Thoracic aorta (tissue), 2 donors: ENCODE measurements at regions not wholly inside any gene's neighbourhood (a gene's known extent, or its start where the extent isn't known, plus 50 kb on each side); places are given as distances from the start of the nearest gene placed in this dataset.

Source experiments
- ATAC-seq: fragments of 150-250 bp; one replicate; pipeline ENCODE4 v1.8.0; 2017; ENCODE audit warnings: low read depth; ENCODE audit not compliant: insufficient number of reproducible peaks, low FRiP score
- DNase-seq: peaks from one replicate; pipeline ENCODE4 v3.0.0-alpha.2; 2020; ENCODE audit warnings: low spot score
- H3K27ac ChIP-seq, 2 donors: fragments of 200-600 bp; sonication (generic); 1 replicate in 1 of 2; 2 replicates in 1 of 2; pipeline ENCODE4 v1.5.1; 2016; ENCODE audit warnings: mild to moderate bottlenecking in 2 of 2, moderate library complexity in 2 of 2
- H3K27me3 ChIP-seq: fragments of 200-600 bp; sonication (generic); replicated peaks from 2 replicates; pipeline ENCODE4 v1.6.0; 2016; ENCODE audit warnings: mild to moderate bottlenecking; ENCODE audit not compliant: insufficient read depth
- H3K36me3 ChIP-seq: fragments of 200-600 bp; sonication (generic); one replicate; pipeline ENCODE4 v1.5.1; 2016
- H3K4me1 ChIP-seq, 2 donors: fragments of 200-600 bp; sonication (generic); 1 replicate in 1 of 2; 2 replicates in 1 of 2; pipeline versions ENCODE4 v1.5.1 to v1.6.0; 2016; ENCODE audit warnings: low read depth in 2 of 2, mild to moderate bottlenecking in 1 of 2; ENCODE audit not compliant: control insufficient read depth in 1 of 2
- H3K4me3 ChIP-seq: fragments of 200-600 bp; sonication (generic); 2 replicates; pipeline ENCODE4 v1.5.1; 2016; ENCODE audit warnings: mild to moderate bottlenecking
- H3K9me3 ChIP-seq: fragments of 200-600 bp; sonication (generic); 2 replicates; pipeline ENCODE4 v1.5.1; 2016
- TF ChIP-seq, protein P1 (sequence below): fragments of 200-600 bp; sonication (generic); IDR thresholded peaks from one replicate; pipeline ENCODE4 v1.5.1; 2019; ENCODE audit warnings: antibody characterized with exemption

DNA sequence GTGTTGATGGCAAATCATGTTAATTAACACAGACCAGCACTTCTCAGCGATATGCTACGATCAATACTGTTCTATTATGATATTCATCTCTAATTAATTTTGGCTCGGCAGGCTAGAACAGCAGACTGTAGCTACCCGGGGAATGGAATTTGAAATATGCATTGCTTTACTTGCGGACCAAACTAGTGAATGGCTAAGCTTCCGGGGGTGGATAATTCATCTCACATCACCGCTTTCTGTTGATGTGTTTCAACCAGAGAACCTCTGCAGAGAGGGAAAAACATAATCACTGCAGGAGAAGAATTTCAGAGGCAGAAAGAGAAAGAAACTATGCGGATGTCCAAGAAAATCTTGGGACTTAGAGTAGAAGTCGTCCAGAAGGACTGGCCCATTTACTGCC, 490.9 kb downstream of the STK39 start:
- no peak for ATAC-seq
- Histone ChIP-seq H3K4me3 (no peak overlapping the region), H3K36me3 (no peaks in the 10 kb centered on the region), H3K27me3 (no peaks in the 10 kb centered on the region), H3K9me3 (no peaks in the 10 kb centered on the region), H3K4me1 (no peaks in the 10 kb centered on the region), H3K27ac (no peak overlapping the region)
- DNase-seq, result no peak
- TF ChIP-seq, protein P1, sequence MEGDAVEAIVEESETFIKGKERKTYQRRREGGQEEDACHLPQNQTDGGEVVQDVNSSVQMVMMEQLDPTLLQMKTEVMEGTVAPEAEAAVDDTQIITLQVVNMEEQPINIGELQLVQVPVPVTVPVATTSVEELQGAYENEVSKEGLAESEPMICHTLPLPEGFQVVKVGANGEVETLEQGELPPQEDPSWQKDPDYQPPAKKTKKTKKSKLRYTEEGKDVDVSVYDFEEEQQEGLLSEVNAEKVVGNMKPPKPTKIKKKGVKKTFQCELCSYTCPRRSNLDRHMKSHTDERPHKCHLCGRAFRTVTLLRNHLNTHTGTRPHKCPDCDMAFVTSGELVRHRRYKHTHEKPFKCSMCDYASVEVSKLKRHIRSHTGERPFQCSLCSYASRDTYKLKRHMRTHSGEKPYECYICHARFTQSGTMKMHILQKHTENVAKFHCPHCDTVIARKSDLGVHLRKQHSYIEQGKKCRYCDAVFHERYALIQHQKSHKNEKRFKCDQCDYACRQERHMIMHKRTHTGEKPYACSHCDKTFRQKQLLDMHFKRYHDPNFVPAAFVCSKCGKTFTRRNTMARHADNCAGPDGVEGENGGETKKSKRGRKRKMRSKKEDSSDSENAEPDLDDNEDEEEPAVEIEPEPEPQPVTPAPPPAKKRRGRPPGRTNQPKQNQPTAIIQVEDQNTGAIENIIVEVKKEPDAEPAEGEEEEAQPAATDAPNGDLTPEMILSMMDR, result no peak

DNA sequence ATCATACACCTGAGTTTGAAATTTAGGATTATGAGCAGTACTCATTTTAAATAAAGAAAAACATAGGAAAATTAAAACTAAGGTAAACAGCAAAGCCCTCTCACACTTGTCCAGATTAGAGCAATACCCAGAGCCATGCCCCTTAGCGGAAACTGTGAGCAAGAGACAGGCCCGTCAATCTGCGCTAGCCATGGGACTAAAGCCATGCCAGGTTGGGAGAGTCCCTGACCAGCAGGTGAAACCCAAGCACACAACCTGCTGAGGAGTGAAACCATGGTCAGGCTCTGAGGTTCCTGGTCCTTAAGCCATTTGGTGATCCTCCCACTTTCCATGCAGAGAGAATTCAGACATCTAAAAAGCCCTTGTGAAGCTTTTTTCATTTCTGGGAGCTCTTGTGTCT, 494.3 kb downstream of the STK39 start:
- Histone ChIP-seq H3K9me3 (no peaks in the 10 kb centered on the region), H3K4me3 (no peak overlapping the region), H3K27me3 (no peaks in the 10 kb centered on the region), H3K27ac (no peak overlapping the region), H3K36me3 (no peaks in the 10 kb centered on the region), H3K4me1 (no peaks in the 10 kb centered on the region)
- ATAC-seq, result no peak
- DNase-seq, result no peak
- TF ChIP-seq, protein P1, result no peak

DNA sequence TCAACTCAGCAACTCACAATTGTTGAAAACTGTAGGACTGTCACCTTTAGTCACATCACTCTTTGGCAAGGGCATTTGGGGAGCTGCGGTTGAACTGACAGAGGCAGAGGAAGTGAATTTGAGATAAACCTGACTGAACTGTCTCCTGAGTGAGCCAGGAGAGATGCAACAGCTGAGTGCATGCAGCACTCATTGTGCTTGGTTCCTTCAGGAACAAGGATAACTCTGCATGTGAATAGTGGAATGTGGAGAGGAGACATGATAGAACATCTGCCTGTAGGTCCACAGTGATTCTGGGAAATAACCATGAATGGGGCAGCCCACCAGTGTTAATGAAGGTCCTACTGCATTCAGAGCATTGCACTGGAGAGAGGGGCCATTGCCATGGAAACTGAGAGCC, 494.7 kb downstream of the STK39 start:
- H3K4me1 ChIP-seq, result no peaks in the 10 kb centered on the region
- H3K27me3 ChIP-seq, result no peaks in the 10 kb centered on the region
- no peak overlapping the region for H3K27ac ChIP-seq
- DNase-seq (no peak), ATAC-seq (no peak)
- H3K36me3 ChIP-seq, result no peaks in the 10 kb centered on the region
- no peaks in the 10 kb centered on the region for H3K9me3 ChIP-seq
- no peak overlapping the region for H3K4me3 ChIP-seq
- TF ChIP-seq, protein P1, result no peak

DNA sequence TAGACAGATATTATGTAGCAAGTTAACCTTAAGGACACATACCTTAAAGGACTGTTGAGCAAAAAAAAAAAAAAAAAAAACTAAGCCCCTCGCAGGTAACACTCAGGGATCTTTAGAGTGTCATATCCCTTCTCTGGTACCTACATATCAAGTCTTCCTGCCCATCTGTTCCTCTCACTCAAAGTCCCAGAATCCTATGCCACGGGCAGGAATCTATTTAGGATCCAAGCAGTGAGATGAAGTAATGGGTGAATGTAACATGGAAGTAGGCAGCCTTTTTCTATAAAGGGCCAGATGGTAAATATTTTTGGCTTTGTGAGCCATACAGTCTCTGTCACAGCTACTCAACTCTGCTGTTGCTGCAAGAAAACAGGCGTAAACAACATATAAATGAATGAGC, 496.7 kb downstream of the STK39 start:
- DNase-seq (no peak), ATAC-seq (no peak)
- H3K4me3 ChIP-seq, result no peak overlapping the region
- no peaks in the 10 kb centered on the region for H3K27me3 ChIP-seq
- TF ChIP-seq, protein P1, result no peak
- H3K27ac ChIP-seq, result no peak overlapping the region
- H3K9me3 ChIP-seq, result no peaks in the 10 kb centered on the region
- no peaks in the 10 kb centered on the region for H3K4me1 ChIP-seq
- no peaks in the 10 kb centered on the region for H3K36me3 ChIP-seq

DNA sequence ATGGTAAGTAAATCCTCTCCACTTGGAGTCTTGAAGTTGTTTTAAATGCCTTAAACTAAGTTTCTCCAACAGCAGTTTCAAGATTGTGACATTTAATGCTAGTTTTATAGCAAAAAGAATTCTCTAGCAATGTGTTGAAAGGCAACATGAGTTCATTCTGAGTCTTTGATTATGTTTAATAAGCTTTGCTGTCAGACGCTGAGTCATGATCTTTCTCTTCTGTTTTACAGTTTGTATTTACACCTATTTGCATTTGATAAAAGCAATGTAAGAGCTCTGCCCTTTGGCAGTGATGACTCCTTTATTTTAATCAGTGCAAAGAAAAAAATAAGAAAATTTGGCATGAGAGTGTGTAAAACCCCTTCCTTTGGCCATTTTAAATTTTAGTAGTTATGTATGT, 497.7 kb downstream of the STK39 start:
- H3K36me3 ChIP-seq, result no peaks in the 10 kb centered on the region
- no peak overlapping the region for H3K27ac ChIP-seq
- no peak for DNase-seq
- ATAC-seq, result no peak
- no peak overlapping the region for H3K4me3 ChIP-seq
- H3K9me3 ChIP-seq, result no peaks in the 10 kb centered on the region
- H3K4me1 ChIP-seq, result no peaks in the 10 kb centered on the region
- no peaks in the 10 kb centered on the region for H3K27me3 ChIP-seq
- TF ChIP-seq, protein P1, result no peak
